Suprapubic skin (tissue), 4 donors: ENCODE measurements at regions not wholly inside any gene's neighbourhood (a gene's known extent, or its start where the extent isn't known, plus 50 kb on each side); places are given as distances from the start of the nearest gene placed in this dataset.

Experiments used
- CTCF ChIP-seq, 2 donors: fragments of 200-600 bp in 1 of 2; fragments of 450-650 bp in 1 of 2; sonication (generic) in 1 of 2; IDR thresholded peaks; one replicate each; pipeline ENCODE4 v1.5.1; 2016 to 2019; ENCODE audit warnings: antibody characterized with exemption in 2 of 2, mild to moderate bottlenecking in 1 of 2, moderate library complexity in 1 of 2
- POLR2A ChIP-seq, 2 donors: fragments of 450-650 bp; IDR thresholded peaks; one replicate each; pipeline ENCODE4 v1.6.1; 2017; ENCODE audit warnings: antibody characterized with exemption in 2 of 2, mild to moderate bottlenecking in 2 of 2, moderate library complexity in 2 of 2
- POLR2AphosphoS5 ChIP-seq, 3 donors: sonication (generic); formaldehyde crosslinking; IDR thresholded peaks; one replicate each; pipeline ENCODE4 v1.6.1; 2017; ENCODE audit warnings: antibody characterized with exemption in 3 of 3

- TF ChIP-seq CTCF (IDR thresholded peaks at IDR 0.05) (no peak), POLR2AphosphoS5 (IDR thresholded peaks at IDR 0.05) (no peak), POLR2A (IDR thresholded peaks at IDR 0.05) (no peak)
These were observed 99.3 kb upstream of the ALDH1A3 start for GRCh38 chr15:100780208-100780800.
